SU-DHL-6 (cell line): ENCODE measurements at regions not wholly inside any gene's neighbourhood (a gene's known extent, or its start where the extent isn't known, plus 50 kb on each side); places are given as distances from the start of the nearest gene placed in this dataset.

Experiments
- H2AFZ ChIP-seq: fragments of 200-600 bp; sonication (generic); 2 replicates; pipeline ENCODE4 v1.6.1; 2014; ENCODE audit warnings: low read depth, mild to moderate bottlenecking, moderate library complexity, mixed read lengths, antibody characterized with exemption, low read length; ENCODE audit not compliant: severe bottlenecking
- H3F3A ChIP-seq: fragments of 200-600 bp; shearing (Covaris generic); 2 replicates; pipeline ENCODE4 v1.6.0; 2016; ENCODE audit warnings: antibody characterized with exemption, mild to moderate bottlenecking; ENCODE audit not compliant: insufficient read depth
- H3K27ac ChIP-seq: fragments of 200-600 bp; sonication (generic); 2 replicates; pipeline ENCODE4 v1.5.1; 2016; ENCODE audit warnings: low read depth, mild to moderate bottlenecking, low read length, moderate library complexity, mixed read lengths
- H3K27me3 ChIP-seq: fragments of 200-600 bp; sonication (generic), shearing (Covaris generic); 2 replicates; pipeline ENCODE4 v1.6.0; 2014; ENCODE audit warnings: mild to moderate bottlenecking, low read length
- H3K36me3 ChIP-seq: fragments of 200-600 bp; sonication (generic); 2 replicates; pipeline ENCODE4 v1.6.1; 2014; ENCODE audit warnings: mild to moderate bottlenecking, low read length, mixed read lengths
- H3K4me2 ChIP-seq: fragments of 300-600, 200-600 bp; shearing (Covaris generic), sonication (generic); 2 replicates; pipeline ENCODE4 v1.6.0; 2014; ENCODE audit warnings: low read length, low read depth, mild to moderate bottlenecking; ENCODE audit not compliant: poor library complexity, severe bottlenecking
- H3K4me3 ChIP-seq: fragments of 200-600 bp; sonication (generic); 2 replicates; pipeline ENCODE4 v1.5.1; 2014; ENCODE audit warnings: antibody characterized with exemption, low read length, mild to moderate bottlenecking, mixed read lengths; ENCODE audit not compliant: insufficient read depth, poor library complexity, severe bottlenecking
- H3K79me2 ChIP-seq: fragments of 200-600 bp; sonication (generic); 2 replicates; pipeline ENCODE4 v1.6.1; 2014; ENCODE audit warnings: mild to moderate bottlenecking, low read length, moderate library complexity; ENCODE audit not compliant: insufficient read depth
- H3K9ac ChIP-seq: fragments of 200-600 bp; sonication (generic); 2 replicates; pipeline ENCODE4 v1.7.0; 2014; ENCODE audit warnings: mild to moderate bottlenecking, low read length
- H3K9me2 ChIP-seq: fragments of 200-600 bp; sonication (generic); replicated peaks from 2 replicates; pipeline ENCODE4 v1.6.1; 2014; ENCODE audit warnings: low read length; ENCODE audit not compliant: insufficient read depth
- H3K9me3 ChIP-seq: fragments of 200-600 bp; sonication (generic); 2 replicates; pipeline ENCODE4 v1.6.1; 2014; ENCODE audit warnings: low read length, mixed read lengths; ENCODE audit not compliant: insufficient read depth
- H4K20me1 ChIP-seq: fragments of 200-600 bp; sonication (generic); 2 replicates; pipeline ENCODE4 v1.6.1; 2014; ENCODE audit warnings: low read depth, mild to moderate bottlenecking, antibody characterized with exemption, low read length, moderate library complexity, mixed read lengths
- EZH2phosphoT487 ChIP-seq: fragments of 200-600 bp; sonication (generic), shearing (Covaris generic); conservative IDR thresholded peaks from 2 replicates; pipeline ENCODE4 v1.6.1; 2018; ENCODE audit warnings: mild to moderate bottlenecking, antibody characterized with exemption, low read length, moderate library complexity, mixed read lengths
- TF ChIP-seq, protein P1 (sequence below): fragments of 200-600 bp; sonication (generic); IDR thresholded peaks from one replicate; pipeline ENCODE4 v1.5.1; 2017; ENCODE audit warnings: antibody characterized with exemption, mild to moderate bottlenecking, low read length, moderate library complexity; ENCODE audit not compliant: insufficient read depth, poor library complexity, severe bottlenecking

DNA sequence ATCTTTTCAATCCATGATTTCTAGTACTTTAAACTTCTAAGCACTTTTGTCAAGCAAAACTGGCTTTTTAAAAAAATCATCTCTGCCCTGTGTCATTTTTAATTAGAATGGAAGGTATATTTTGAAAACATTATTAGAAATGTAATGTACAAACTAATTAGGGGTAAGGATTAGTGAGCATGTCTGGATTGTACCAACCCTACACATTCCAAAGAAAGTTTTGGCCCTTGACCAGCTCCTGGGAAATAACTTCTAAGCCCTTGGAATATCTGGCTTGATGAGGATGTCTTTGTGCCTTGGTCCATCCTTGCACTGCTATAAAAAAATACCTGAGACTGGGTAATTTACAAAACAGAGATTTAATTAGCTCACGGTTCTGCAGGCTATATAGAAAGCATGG is 876.5 kb downstream of the RAPGEF2 start:
- no peaks in the 10 kb centered on the region for H3K9me2 ChIP-seq
- H4K20me1 ChIP-seq = no peaks in the 10 kb centered on the region
- no peak overlapping the region for H3K9ac ChIP-seq
- H3K36me3 ChIP-seq = no peaks in the 10 kb centered on the region
- H3K27ac ChIP-seq = no peak overlapping the region
- H3K79me2 ChIP-seq = no peaks in the 10 kb centered on the region
- no peaks in the 10 kb centered on the region for H3F3A ChIP-seq
- TF ChIP-seq, protein P1, sequence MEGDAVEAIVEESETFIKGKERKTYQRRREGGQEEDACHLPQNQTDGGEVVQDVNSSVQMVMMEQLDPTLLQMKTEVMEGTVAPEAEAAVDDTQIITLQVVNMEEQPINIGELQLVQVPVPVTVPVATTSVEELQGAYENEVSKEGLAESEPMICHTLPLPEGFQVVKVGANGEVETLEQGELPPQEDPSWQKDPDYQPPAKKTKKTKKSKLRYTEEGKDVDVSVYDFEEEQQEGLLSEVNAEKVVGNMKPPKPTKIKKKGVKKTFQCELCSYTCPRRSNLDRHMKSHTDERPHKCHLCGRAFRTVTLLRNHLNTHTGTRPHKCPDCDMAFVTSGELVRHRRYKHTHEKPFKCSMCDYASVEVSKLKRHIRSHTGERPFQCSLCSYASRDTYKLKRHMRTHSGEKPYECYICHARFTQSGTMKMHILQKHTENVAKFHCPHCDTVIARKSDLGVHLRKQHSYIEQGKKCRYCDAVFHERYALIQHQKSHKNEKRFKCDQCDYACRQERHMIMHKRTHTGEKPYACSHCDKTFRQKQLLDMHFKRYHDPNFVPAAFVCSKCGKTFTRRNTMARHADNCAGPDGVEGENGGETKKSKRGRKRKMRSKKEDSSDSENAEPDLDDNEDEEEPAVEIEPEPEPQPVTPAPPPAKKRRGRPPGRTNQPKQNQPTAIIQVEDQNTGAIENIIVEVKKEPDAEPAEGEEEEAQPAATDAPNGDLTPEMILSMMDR = no peak
- no peak for TF ChIP-seq EZH2phosphoT487
- no peaks in the 10 kb centered on the region for H3K9me3 ChIP-seq
- no peak overlapping the region for H3K4me2 ChIP-seq
- H3K4me3 ChIP-seq = no peak overlapping the region
- H2AFZ ChIP-seq = no peak overlapping the region
- no peaks in the 10 kb centered on the region for H3K27me3 ChIP-seq

DNA sequence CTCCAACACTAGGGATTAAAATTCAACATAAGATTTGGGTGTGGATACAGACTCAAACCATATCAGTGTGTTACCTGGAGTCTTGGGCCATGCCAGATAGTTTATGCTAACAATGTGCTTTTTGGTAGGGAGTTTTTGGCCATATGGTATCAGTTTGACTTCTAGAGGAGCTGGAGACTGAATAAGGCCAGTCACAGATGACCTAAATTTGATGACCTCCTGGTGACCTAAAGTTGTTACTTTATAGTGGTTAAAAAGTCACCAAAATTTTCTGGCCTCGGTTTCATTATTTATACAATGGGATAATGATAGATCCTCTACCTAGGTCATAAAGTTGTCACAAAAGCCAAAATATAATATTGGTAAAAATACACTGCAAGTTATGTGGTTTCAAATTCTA is 877.1 kb downstream of the RAPGEF2 start:
- H3K79me2 ChIP-seq = no peaks in the 10 kb centered on the region
- H3K27me3 ChIP-seq = no peaks in the 10 kb centered on the region
- no peaks in the 10 kb centered on the region for H4K20me1 ChIP-seq
- no peak overlapping the region for H3K4me3 ChIP-seq
- no peaks in the 10 kb centered on the region for H3K36me3 ChIP-seq
- no peaks in the 10 kb centered on the region for H3K9me3 ChIP-seq
- TF ChIP-seq EZH2phosphoT487 = no peak
- TF ChIP-seq, protein P1 = no peak
- H3K4me2 ChIP-seq = no peak overlapping the region
- H3K9me2 ChIP-seq = no peaks in the 10 kb centered on the region
- no peak overlapping the region for H2AFZ ChIP-seq
- no peaks in the 10 kb centered on the region for H3F3A ChIP-seq
- H3K9ac ChIP-seq = no peak overlapping the region
- H3K27ac ChIP-seq = no peak overlapping the region

DNA sequence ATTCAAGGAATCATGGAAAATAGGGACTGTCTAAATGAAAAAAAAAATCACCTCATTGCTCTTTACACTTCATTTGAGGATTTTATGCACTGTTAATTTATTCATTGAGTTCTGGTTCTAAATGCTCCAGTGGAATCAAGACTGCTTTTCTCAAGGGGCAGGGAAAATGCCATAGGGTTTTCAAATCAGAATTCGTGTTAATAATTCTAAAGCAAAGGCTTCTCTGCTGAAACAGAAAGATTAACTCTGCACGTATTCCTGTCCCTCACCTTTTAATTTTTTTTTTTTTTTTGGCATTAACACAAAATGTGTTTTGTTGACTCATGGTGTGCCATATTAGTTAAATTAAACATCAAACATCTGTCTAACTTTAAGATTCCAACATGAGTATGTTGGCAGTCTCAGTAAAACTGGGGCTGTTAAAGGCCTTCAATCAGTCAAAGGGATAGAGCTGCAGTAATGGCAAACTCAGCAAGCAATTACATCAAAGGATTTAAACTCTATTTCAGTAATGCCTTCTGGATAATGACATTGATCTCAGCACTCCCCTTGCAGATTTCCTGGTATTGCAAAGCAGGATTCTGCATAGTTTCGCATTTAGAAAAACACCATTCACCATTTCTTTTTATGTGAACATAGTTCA is 878.1 kb downstream of the RAPGEF2 start:
- Histone ChIP-seq H4K20me1 (no peaks in the 10 kb centered on the region), H3F3A (no peaks in the 10 kb centered on the region), H3K4me2 (no peak overlapping the region), H3K27me3 (no peaks in the 10 kb centered on the region), H3K79me2 (no peaks in the 10 kb centered on the region), H2AFZ (no peak overlapping the region), H3K27ac (no peak overlapping the region), H3K9me3 (no peaks in the 10 kb centered on the region), H3K9ac (no peak overlapping the region), H3K4me3 (no peak overlapping the region), H3K9me2 (no peaks in the 10 kb centered on the region), H3K36me3 (no peaks in the 10 kb centered on the region)
- TF ChIP-seq EZH2phosphoT487 = no peak
- TF ChIP-seq, protein P1 = no peak
